ENCODE measurements at regions not wholly inside any gene's neighbourhood (a gene's known extent, or its start where the extent isn't known, plus 50 kb on each side); places are given as distances from the start of the nearest gene placed in this dataset.

GRCh38 chr5:93165559-93165958 is 415.5 kb downstream of the NR2F1-AS1 start:
- Histone ChIP-seq H3K27me3 (ENCODE audit: control insufficient read depth, insufficient read depth, low read length) (no peaks in the 10 kb centered on the region), H3K4me2 (ENCODE audit: extremely low read depth, insufficient read depth, low read length) (no peak overlapping the region), H3K27ac (ENCODE audit: insufficient read depth, low read length) (no peak overlapping the region), H3K9ac (ENCODE audit: insufficient read depth, low read length) (no peak overlapping the region), H3K4me3 (replicated peaks in 1 of 4; ENCODE audit: control extremely low read depth in 1 of 4, insufficient read depth in 1 of 4, low read depth in 3 of 4, low read length in 4 of 4) (no peak overlapping the region), H4K20me1 (ENCODE audit: control insufficient read depth, extremely low read depth, insufficient read depth, low read length) (no peaks in the 10 kb centered on the region), H2AFZ (ENCODE audit: low read length) (no peak overlapping the region), H3K36me3 (ENCODE audit: control insufficient read depth, insufficient read depth, low read length) (no peaks in the 10 kb centered on the region), H3K9me3 (ENCODE audit: control insufficient read depth, insufficient read depth, low read depth, low read length) (no peaks in the 10 kb centered on the region), H3K79me2 (ENCODE audit: control insufficient read depth, insufficient read depth, low read length) (no peaks in the 10 kb centered on the region), H3K4me1 (ENCODE audit: control insufficient read depth, extremely low read depth, insufficient read depth, low read length) (peaks cover 19% of the 10 kb centered on the region)
- TF ChIP-seq CTCF (conservative IDR thresholded peaks at IDR 0.05 in 1 of 2, IDR thresholded peaks at IDR 0.05 in 1 of 2; ENCODE audit: low read depth in 1 of 2, low read length in 2 of 2): no peak
- TF ChIP-seq EZH2 (IDR thresholded peaks at IDR 0.05; ENCODE audit: low read length, missing control alignments): no peak
- DNase-seq (ENCODE audit: low read depth in 2 of 2): no peak

GRCh38 chr5:93164690-93165089 is 416.3 kb downstream of the NR2F1-AS1 start:
- H3K27me3 ChIP-seq (ENCODE audit: control insufficient read depth, insufficient read depth, low read length): no peaks in the 10 kb centered on the region
- peak; percentile 79 to 85 for DNase-seq (ENCODE audit: low read depth in 2 of 2)
- H3K4me3 ChIP-seq (replicated peaks in 1 of 4; ENCODE audit: control extremely low read depth in 1 of 4, insufficient read depth in 1 of 4, low read depth in 3 of 4, low read length in 4 of 4): no peak overlapping the region
- no peak overlapping the region for H2AFZ ChIP-seq (ENCODE audit: low read length)
- H3K9me3 ChIP-seq (ENCODE audit: control insufficient read depth, insufficient read depth, low read depth, low read length): no peaks in the 10 kb centered on the region
- no peak overlapping the region for H3K4me2 ChIP-seq (ENCODE audit: extremely low read depth, insufficient read depth, low read length)
- H3K36me3 ChIP-seq (ENCODE audit: control insufficient read depth, insufficient read depth, low read length): no peaks in the 10 kb centered on the region
- H3K9ac ChIP-seq (ENCODE audit: insufficient read depth, low read length): no peak overlapping the region
- no peak for TF ChIP-seq CTCF (conservative IDR thresholded peaks at IDR 0.05 in 1 of 2, IDR thresholded peaks at IDR 0.05 in 1 of 2; ENCODE audit: low read depth in 1 of 2, low read length in 2 of 2)
- no peak for TF ChIP-seq EZH2 (IDR thresholded peaks at IDR 0.05; ENCODE audit: low read length, missing control alignments)
- H3K79me2 ChIP-seq (ENCODE audit: control insufficient read depth, insufficient read depth, low read length): no peaks in the 10 kb centered on the region
- no peaks in the 10 kb centered on the region for H4K20me1 ChIP-seq (ENCODE audit: control insufficient read depth, extremely low read depth, insufficient read depth, low read length)
- H3K4me1 ChIP-seq (ENCODE audit: control insufficient read depth, extremely low read depth, insufficient read depth, low read length): peaks cover 19% of the 10 kb centered on the region
- no peak overlapping the region for H3K27ac ChIP-seq (ENCODE audit: insufficient read depth, low read length)

- Histone ChIP-seq H3K27me3 (ENCODE audit: control insufficient read depth, insufficient read depth, low read length) (no peaks in the 10 kb centered on the region), H3K4me2 (ENCODE audit: extremely low read depth, insufficient read depth, low read length) (peak overlapping the region; percentile 48), H3K9ac (ENCODE audit: insufficient read depth, low read length) (no peak overlapping the region), H2AFZ (ENCODE audit: low read length) (no peak overlapping the region), H3K4me3 (replicated peaks in 1 of 4; ENCODE audit: control extremely low read depth in 1 of 4, insufficient read depth in 1 of 4, low read depth in 3 of 4, low read length in 4 of 4) (no peak overlapping the region), H3K36me3 (ENCODE audit: control insufficient read depth, insufficient read depth, low read length) (no peaks in the 10 kb centered on the region), H3K4me1 (ENCODE audit: control insufficient read depth, extremely low read depth, insufficient read depth, low read length) (peaks cover 19% of the 10 kb centered on the region), H3K79me2 (ENCODE audit: control insufficient read depth, insufficient read depth, low read length) (no peaks in the 10 kb centered on the region), H4K20me1 (ENCODE audit: control insufficient read depth, extremely low read depth, insufficient read depth, low read length) (no peaks in the 10 kb centered on the region), H3K27ac (ENCODE audit: insufficient read depth, low read length) (no peak overlapping the region), H3K9me3 (ENCODE audit: control insufficient read depth, insufficient read depth, low read depth, low read length) (no peaks in the 10 kb centered on the region)
- TF ChIP-seq EZH2 (IDR thresholded peaks at IDR 0.05; ENCODE audit: low read length, missing control alignments) (no peak), CTCF (conservative IDR thresholded peaks at IDR 0.05 in 1 of 2, IDR thresholded peaks at IDR 0.05 in 1 of 2; ENCODE audit: low read depth in 1 of 2, low read length in 2 of 2) (no peak)
- peak; percentile 84 to 97 for DNase-seq (ENCODE audit: low read depth in 2 of 2)
Observed at GRCh38 chr5:93163010-93163663, 417.9 kb downstream of the NR2F1-AS1 start.

Measured in fibroblast of lung (primary cell).